Tongue (tissue), 1 donor: ENCODE measurements at regions not wholly inside any gene's neighbourhood (a gene's known extent, or its start where the extent isn't known, plus 50 kb on each side); places are given as distances from the start of the nearest gene placed in this dataset.
A peak's percentile ranks its signal among the peaks of the same experiment; 100 is the strongest.
"Not testable (repeated sequence)": the region's sequence is repeated elsewhere in the genome, so short reads cannot be mapped to it uniquely, and the experiment has no call there.

ENCODE experiments used
- DNase-seq: peaks from one replicate; pipeline ENCODE4 v3.0.0-alpha.2; 2015

DNA sequence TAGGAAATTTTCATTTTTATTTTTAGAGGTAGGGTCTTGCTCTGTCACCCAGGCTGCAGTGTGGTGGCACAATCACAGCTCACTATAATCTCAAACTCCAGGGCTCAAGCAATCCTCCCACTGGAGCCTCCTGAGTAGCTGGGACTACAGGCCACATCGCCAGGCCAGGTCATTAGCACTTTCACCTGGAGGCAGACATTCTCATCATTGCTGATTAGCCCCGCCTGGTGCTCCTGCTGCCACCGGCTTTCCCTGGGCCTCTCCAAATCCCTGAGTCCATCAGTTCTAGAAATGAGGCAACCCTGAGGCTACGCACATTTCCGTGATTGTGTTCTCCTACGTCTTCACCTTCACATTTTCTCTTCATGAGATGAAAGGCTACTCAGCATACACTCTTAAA, 607.7 kb upstream of the NRSN1 start:
- no peak for DNase-seq

DNA sequence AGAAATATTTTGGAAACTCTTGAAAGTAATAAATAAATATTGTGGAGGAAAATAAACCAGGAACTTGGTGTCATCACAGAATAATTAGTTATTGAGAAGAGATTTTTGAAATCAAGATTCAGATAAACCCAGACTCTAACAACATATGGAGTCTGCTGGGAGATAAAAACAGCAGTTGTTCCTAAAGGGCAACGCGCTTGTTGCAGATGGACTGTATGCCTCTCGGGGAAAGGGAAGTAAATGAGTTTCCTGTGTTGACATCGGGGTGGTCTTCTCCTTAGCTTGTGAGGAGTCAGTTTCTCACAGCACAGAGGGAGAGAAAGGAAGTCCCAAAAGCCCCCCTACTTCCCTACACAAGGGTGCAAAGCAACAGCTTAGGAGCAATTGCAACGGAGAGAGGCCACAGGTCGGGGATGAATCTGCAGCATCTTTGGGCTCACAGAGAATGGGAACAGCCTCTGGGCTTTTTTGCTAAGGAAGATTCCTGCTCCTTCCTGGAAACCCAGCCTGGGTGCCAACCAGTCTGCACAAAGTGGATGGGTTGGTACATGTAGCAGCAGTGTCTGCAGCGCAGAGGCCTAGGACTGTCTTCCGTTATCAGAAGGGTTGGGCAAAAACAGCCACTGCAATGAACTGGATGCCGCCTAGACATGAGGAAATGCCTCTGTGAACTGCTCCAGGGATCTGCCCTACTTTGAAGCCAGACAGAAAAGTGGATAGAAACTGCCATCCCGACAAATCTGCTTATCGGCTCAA, 603.0 kb upstream of the NRSN1 start:
- DNase-seq = peak; percentile 5

DNA sequence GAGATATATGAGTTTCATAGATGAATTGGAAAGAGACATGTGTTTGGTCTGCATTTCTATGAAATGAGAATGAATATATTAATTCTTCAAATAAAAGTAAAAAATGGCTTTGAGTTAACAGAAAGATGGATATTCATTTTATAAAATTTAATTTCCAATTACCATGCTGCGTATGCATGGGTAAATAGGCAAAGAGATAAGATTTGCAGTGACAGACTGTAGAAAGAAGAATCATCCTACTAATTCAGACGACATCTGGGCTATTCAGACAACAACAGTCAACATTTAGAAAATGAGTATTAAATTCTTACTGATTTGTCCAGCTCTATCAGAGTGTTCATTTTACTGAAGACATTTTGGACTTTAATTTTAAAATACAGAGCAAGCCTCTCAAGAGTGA, 602.2 kb upstream of the NRSN1 start:
- no peak for DNase-seq

DNA sequence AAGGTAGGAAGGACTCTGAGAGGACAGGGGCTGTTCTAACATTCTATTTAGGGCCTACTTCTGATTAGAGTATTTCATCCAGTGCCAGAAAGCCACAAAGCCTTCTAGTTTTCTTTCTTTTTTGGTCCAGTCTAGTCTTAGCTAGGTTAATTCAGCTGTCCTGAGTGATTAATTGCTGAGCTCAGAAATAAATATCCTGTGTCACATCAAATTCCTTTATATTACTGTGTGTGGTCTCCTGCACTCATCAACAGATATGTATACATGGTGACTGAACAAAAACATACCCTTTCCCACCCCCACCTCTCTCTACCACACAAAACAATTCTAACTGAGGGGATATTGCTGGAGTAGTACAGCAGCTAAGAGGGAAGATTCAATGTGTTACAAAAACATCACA, 601.5 kb upstream of the NRSN1 start:
- DNase-seq = no peak

DNA sequence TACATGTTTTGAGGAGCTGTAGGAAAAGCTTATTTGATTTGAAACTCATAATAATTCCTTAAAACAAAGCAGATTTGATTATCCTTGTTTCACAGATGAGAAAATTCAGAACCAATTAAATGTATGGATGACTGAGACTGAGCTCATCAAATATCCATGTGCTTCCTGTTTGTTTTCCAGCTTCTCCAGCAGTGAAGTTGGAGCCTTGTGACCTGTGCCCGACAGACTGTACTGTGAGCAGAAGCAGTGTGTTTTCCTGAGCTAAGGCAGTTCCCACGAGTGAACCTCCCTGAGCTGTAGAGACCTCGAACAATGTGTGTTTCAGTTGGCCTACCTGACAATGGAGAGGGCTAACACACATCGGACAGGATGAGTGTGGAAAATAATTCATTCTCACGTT, 599.5 kb upstream of the NRSN1 start:
- no peak for DNase-seq

DNA sequence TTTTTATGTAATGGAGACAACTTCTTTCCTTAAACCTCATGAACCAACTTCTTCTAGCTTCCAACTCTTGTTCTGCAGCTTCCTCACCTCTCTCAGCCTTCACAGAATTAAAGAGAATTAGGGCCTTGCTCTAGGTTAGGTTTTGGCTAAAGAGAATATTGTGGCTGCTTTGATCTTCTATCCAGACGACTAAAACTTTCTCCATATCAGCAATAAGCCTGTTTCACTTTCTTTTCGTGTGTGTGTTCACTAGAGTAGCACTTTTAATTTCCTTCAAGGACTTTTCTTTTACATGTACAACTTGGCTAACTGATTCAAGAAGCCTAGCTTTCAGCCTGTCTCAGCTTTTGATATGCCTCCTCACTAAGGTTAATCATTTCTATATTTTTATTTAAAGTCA, 596.1 kb upstream of the NRSN1 start:
- DNase-seq = no peak

DNA sequence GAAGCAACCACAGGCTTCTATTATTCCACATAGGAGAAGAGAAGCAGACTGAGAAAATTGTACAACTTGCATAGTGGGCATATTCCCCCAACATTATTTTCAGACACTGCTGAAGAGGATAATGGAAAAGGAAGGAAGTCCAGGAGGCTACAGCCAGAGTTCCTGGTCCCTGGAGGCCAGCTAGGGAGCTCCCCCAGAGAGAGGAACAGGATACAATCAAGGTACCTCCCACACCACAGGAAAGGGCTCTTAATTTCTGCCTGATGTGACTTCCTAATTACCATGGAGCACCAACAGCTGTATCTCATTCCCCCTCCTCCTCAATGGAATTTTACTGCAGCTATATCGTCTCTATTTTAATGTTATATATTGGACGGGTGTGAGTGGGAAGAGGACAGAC, 594.3 kb upstream of the NRSN1 start:
- no peak for DNase-seq

DNA sequence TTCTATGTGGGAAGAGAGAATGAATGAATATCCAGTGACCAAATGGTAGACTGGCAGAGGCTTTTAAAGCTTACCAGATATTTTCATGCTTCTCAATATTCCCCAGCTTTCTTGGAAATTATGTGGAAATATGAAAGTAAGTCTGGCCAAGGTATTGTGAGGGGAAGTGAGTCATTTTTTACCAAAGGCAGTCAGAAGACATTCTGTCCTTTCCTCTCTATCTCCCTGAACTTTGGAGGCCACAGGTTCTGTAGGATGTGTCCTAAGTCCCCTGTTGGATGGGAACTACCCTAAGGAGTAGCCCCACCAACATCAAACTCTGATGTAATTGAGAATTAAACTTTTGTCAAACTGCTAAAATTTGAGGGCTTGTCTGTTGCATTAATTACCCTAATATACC, 593.8 kb upstream of the NRSN1 start:
- no peak for DNase-seq

DNA sequence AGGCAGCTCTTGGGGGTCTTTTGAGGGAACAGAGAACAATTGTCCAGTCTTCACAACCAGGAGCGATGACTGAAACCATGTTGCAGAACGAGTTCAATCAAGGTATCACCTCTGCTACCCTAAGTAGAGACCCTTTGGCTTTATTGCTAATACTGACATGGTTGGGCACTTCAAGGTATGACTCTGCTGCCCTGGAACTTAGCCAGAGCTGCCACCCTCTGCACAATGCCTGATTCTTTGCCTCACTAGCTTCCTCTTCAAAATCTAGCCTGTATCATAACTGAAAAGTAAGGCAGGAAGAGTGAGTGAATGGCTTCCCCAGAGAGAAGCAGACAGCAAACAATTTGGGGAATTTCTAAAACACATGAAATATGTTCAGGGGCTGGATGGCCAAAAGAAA, 592.7 kb upstream of the NRSN1 start:
- DNase-seq = no peak

DNA sequence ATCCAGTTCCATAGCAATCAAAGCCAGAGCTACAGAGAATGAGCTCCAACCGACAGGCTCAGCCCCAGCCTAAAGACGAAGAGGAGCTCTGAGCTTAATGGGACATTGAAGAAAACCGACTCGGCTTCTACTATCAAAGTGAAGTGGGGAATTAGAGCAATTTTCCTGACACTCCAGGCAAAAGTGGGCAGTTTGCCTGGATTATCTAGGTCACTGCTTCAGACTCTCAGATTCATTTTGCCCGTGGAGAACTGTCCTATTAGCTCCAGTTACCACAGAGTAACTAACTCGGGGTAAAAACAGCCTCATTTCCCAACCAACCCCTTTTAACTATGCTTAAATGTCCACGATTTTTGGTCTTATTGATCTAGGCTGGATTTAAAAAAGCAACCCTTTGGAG, 592.1 kb upstream of the NRSN1 start:
- DNase-seq = peak; percentile 12

DNA sequence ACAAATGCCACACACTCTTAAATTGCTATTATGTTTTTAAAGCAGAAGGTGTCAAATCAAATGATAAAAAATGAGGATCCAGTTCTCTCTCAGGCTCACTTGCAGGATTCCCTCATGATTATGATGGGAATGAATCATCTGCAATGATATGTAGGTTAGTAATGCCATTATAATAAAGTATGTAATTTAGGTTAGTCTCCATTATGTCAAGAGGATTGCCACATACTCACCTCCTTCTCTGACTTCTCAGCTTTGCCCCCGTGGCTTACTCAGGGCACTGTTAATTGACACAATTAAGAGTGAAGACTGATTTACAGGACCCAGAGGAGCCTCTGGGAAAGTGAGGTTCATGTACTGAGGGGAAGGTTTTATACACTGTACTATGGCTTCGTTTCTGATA, 591.7 kb upstream of the NRSN1 start:
- DNase-seq = no peak

DNA sequence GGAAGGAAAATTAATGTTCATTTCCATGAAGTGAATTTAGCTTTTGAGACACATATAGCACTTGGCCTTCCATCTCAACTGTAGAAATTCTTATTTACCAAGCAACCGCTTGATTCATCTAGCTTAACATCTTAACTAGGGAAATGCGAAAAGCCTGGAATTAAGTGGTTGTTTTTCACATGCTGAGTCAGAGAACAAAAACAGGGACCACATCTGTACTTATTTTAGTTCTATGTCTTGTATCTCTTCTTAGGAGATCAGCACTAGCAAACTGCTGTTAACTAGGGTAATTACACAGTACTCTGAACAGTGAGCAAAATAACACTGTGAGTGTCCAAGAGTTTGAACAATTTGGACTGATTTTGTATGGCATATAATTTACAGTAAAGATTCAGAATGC, 590.9 kb upstream of the NRSN1 start:
- DNase-seq = no peak

DNA sequence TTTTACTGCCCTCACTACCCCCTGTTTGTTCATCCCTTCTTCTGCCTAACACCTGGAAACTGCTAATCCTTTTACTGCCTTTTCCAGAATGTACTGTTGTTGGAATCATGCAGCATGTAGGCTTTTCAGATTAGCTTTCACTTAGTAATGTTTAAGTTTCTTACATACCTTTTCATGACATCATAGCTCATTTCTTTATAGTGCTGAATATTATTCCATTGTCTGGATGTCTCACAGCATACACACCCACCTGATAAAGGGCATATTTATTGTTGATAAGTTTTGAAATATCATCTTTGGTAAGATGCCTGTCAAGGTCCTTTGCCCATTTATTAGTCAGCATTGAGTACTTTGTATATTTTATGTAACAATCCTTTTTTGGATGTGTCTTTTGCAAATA, 588.2 kb upstream of the NRSN1 start:
- DNase-seq = no peak

DNA sequence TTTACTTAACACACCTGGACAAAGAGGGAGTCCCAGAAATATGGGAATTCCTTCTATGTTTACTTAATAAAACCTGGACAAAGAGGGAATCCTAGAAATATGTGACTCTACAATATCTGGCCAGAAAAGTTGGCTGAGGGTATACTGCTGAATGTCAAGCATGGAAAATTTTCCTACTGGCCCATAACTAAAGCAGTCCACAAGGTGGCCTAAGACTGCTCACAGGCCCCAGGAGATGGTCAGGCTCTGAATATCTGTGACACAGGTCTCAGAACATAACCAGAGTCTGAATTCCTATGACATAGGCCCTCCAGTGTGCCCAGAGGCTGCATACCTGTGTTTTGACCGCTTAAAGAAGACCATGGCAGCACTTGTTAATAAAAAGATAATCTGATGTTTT, 578.2 kb upstream of the NRSN1 start:
- peak; percentile 12 for DNase-seq

DNA sequence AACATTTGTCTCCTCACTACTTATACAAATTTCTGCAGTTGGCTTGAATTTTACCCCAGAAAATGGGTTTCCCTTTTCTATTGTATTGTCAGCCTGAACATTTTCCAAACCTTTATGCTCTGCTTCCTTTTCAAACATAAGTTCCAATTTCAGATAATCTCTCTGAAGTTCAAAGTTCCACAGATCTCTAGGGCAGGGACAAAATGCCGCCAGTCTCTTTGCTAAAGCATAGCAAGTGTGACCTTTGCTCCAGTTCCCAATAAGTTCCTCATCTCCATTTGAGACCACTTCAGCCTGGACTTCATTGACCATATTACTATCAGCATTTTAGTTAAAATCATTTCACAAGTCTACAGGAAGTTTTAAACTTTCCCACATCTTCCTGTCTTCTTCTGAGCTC, 571.1 kb upstream of the NRSN1 start:
- DNase-seq = not testable (repeated sequence)

DNA sequence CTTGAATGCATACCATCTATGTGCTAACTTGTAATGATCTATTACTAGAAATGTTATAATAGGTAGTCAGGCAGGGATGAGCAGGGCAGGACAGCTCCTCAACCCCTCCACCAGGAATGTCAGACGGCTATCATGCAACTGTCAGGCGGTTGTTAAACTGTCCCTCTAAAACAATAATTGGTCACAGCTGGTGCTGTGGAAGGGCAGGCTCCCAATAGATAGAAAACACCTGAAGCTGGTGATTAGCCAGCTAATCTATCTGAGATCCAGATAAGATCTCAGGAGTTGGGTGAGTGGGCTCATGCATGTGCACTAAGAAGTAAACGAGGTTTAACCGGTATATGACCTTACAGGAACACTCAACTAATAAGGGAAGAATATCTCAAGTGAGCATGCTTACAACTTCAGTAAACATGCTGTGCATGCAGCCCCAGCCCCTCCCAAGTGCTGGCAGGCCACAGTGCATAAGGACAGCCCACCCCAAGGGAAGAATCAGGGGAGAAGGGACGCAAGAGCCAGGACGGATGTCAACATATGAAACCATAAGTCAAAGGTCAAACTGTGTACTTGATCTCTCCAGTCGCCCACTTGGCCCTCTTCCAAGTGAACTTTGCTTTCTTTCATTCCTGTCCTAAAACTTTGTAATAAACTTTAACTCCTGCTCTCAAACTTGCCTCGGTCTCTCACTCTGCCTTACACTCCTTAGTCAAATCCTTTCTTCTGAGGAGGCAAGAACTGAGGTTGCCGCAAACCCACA, 566.2 kb upstream of the NRSN1 start:
- DNase-seq = no peak

DNA sequence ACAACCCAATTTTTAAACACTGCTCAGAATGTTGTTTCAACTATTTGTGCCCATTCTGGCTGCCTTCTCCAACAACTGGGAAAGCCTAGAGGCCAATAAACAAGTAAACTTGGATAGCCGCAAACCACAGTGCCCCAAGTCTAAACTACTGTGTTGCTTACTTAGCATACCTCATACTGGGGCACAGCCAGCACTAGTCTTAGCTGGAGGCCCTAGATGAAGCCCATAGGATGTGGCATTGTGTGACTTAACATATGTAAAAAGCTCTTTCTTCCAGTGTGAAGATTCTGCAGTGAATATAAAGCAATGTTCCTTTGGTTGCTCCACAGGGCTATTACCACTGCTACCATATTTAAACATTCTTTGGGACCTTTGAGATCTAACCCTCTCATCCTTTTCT, 564.3 kb upstream of the NRSN1 start:
- no peak for DNase-seq

DNA sequence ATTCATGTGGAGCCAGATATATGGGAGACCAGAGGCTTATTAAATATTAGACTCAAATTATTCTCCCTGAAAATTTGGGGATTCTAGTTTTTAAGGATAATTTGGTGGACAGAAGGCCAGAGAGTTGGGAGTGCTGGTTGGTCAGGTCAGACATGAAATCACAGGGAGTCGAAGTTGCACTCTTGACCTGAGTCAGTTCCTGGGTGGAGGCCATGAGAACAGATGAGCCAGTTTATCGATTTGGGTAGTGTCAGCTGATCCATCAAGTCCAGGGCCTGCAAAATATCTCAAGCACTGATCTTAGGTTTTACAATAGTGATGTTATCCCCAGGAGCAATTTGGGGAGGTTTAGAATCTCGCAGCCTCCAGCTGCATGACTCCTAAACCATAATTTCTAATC, 563.5 kb upstream of the NRSN1 start:
- DNase-seq = no peak

DNA sequence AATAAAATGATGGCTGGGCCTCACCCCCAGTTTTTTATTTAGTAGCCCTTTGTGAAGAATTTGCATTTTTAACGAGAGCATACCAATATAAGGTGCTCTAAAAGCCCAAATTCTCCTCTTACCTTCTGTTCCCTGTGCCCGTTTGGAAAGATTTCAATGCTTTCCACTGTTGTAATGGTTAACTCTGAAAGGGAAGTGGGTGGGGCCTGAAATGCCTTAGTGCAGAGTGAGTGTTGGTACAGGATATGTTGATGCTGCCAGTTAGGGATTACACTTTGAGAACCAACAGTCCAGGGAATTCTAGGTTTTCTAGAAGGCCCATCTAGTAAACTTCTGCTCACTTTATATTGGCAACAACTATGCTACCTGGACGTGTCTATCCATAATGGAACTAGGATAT, 562.7 kb upstream of the NRSN1 start:
- no peak for DNase-seq

DNA sequence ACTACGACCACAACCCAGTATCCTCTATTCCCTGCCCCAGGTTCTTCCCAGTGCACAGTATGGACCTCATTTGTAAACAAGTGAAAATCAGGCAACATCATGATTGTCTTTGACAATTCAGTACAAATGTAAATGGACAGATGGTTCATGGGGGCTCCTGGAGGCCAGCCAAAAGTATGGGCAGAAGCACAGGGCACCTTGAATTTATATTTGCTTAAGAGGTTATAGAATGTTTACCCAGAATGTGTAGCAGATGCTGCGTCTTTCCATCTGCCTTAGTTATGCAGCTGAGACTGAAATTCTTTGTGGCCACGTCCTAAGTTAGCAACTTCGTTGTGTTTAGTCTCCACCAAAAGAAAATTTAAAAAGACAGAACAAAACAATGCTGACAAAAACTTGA, 559.6 kb upstream of the NRSN1 start:
- no peak for DNase-seq

DNA sequence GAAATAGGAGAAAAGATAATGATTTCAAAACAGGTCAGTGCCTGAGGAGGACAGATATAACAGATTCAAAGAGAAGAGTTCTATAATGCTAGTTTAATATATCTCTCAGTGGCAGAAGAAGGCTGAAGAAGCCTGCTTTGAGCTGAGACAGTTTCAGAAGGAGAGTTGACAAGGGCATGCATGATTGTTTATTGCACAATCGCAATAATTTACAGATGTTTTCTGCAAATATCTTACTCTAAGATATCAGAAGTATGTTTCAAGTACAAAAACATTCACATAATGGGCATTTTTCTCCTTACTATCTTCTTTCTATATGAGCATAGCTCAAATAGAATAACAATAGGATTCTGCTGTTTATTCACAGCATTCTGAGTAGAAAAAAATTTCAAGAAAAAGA, 557.7 kb upstream of the NRSN1 start:
- no peak for DNase-seq

DNA sequence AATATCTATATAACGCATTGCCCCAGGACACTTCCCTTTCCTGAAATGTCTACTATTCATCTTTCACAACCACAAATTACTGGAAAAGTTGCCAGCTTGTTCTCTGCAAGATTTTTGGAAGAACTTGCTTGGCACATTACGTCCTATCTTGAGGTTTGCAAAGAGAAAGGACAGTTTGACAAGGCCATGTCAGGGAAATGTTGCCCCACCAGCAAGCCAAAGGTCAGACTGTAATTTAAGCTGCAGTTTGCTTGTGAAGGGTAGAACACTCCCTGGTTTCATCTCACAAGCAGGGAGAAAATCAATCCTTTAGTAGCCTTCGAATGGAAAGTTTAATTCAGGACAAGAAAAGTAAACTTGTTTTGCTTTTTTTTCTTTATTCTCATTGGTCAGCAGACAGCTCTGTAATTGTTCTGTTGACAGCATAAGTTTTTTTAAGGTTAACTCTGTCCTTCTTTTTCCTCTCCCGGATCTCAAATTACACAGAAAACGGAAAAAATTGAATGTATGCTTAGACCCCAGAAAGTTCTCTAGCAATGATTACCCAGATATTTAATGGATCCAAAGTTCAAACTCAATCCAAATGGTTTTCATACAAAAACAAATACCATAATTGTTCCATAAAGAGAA, 541.8 kb upstream of the NRSN1 start:
- DNase-seq = no peak

DNA sequence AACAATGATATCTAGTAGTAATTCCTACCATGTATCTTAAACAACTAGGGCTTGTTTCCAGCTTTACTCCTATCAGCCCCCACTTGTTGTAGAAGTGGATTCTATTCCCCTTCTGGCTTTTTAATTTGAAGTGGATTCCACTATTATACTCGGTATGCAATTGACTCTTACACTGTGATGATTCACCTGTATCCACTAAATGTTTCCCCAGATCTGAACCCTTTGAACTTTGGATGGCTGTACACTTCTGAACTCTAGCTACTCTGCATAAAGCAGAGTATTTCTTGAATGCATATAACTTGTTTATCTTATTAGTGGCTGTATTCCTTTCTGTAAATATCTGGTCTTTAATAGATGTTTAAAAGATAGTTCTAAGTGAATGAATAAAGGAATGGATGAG, 538.4 kb upstream of the NRSN1 start:
- no peak for DNase-seq

DNA sequence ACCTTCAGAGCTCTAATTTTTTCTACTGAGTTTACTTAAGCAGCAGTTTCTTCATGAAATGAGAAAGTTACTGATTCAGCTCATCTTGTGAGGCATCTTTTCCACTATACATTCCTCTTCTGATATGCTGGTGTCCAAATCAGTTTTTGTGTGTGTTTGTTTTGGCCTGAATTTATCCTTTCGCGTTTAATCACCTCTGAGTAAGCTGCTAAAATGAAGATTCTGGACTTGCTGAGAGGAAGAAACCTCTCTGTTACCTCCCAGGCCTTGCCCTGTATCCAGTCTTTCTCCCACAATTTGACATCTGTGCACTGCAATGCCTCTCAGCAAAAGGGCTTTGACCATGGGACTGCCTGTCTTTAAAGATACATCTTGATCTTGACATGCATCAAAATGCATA, 536.2 kb upstream of the NRSN1 start:
- DNase-seq = no peak
